HG02885 (cell line): ENCODE measurements at regions not wholly inside any gene's neighbourhood (a gene's known extent, or its start where the extent isn't known, plus 50 kb on each side); places are given as distances from the start of the nearest gene placed in this dataset.
"Not testable (repeated sequence)": the region's sequence is repeated elsewhere in the genome, so short reads cannot be mapped to it uniquely, and the experiment has no call there.

ENCODE experiments used
- ATAC-seq: cut with Tn5 transposase; IDR thresholded peaks from one replicate; pipeline ENCODE4 v1.9.1; 2021; ENCODE audit warnings: mild to moderate bottlenecking; ENCODE audit not compliant: unreplicated experiment, poor library complexity

DNA sequence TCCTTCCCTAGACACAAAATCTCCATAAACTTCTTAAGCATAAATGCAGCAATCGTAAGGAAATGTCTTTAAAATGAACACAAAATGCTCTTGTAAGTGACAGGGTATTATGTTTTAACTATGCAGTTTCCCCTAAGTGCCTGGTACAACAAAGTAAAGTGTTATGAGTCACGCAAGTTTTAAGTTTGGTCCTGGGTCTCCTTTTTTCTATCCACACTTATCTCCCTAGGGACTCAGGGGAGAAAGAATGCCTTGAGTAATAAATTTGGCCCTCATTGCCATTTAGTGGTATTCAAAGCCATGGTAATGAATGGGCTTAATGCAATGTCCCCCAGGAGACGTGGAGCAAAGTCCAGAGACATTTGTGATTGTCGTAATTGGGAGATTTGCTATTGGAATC lies 149.1 kb downstream of the MAGEB17 start:
- ATAC-seq, result no peak

DNA sequence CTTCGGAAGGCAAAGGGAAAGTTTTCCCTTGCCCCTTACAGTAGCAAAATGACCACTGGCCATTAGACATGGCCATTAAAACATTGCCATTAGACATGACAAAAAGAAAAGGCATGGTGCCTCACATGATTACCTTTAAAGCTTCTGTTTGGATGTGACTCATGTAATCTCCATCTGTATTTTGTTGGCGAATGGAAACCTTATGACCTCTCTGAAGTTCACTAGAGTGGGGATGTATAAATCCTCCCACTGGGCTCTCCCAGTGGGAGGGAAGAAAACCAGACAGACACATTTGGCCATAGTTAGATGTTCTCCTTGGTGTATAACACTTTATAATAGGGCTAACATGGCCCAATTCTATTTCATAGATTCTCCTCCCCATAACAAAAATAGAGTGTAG lies 152.6 kb downstream of the MAGEB17 start:
- no peak for ATAC-seq

DNA sequence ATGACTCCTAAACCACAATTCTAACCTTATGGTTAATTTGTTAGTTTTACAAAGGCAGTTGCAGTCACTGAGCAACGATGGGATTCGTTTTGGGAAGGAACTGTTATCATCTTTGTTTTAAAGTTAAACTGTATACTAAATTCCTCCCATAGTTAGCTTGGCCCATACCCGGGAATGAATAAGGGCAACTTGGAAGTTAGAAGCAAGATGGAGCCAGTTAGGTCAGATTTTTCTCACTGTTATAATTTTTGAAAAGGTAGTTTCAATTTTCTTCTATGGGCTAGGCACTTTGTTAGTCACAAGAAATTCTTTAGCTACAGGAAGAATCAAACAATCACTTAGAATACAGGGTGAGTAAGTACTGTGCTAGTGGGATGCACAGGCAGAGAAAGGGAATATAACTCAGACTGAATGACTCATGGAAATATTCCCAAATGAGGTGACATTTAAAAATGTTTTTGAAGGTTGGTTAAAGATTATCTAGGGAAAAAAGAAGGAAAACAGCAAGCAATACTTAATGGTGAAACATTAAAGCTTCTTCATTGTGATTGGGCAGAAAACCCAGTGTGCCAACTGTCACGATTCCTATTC lies 153.6 kb downstream of the MAGEB17 start:
- ATAC-seq, result no peak

DNA sequence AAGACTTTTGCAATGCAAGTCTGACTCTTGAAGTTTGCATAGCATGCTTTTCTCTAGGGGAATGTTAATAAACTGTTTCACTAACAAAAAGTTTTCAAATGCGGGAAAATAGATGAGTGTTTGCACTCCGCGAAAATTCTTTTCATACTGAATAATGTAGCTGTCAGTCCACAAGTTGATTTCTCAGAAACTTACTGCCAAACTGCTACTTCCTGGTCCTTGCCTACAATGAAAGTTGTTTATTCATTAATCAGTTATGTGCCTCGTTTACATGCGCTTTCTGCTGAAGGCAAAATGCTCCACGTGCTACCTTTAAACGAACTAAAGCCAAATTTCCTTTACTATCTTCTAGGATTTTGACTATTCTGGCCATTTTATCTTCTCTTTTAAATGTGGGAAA lies 166.2 kb downstream of the MAGEB17 start:
- ATAC-seq, result no peak

DNA sequence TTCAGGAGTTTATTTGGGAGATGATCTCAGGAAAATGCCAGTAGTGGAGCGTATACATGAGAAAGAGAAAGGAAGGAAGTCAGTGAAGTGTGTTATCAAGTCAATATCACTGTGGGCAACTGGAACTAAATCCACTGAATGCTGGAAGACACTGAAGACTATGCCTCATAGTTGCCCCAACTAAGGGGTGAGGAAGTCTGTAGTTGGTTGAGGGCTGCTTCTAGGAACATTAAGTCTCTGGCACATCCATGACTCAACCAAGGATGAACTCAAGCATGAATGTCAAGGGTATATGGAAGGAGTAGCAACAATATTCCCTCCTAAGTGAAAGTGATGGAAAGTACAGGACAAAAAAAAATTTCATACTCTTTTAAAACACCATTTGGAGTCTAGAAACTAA lies 167.9 kb downstream of the MAGEB17 start:
- ATAC-seq, result no peak

DNA sequence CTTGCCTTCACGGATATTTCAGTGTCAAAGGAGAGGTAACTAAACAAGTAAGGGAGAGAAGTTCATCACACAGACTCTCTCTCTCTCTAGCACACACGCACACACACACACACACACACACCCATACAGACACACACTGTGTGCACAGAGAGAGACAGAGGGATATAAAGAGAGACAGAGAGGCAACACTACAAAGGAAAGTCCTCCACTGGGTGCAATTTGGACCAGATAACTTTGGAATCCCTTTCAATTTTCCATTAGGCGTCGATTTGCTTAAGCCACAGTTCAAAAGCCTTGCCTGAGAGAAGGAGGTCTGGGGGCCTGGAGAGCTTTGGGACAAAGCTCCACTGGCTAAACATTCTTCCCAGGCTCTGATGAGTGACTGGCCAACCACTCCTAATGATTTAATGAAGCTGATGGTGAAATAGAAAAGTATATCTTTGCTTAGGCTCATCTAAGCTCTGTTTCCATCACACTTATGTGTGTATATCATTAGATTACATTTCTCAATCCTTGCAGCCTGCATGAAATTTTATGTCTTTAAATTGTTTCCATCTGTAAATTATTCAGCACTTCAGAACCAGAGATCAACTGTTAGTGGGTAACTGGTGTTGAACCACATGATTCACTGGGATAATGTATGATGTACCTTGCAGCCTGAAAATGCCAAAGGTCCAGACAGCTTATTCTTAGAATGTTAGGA lies 180.8 kb downstream of the MAGEB17 start:
- ATAC-seq, result no peak

DNA sequence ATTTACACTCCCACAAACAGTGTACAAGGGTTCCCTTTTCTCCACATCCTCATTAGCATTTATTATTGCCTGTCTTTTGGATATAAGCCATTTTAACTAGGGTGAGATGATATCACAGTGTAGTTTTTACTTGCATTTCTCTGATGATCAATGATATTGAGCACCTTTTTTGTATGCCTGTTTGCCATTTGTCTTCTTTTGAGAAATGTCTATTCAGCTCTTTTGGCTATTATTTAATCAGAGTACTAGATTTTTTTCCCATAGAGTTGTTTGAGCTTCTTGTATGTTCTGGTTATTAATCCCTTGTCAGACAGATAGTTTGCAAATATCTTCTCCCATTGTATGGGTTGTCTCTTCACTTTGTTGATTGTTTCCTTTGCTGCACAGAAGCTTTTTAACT lies 190.6 kb downstream of the MAGEB17 start:
- no peak for ATAC-seq

DNA sequence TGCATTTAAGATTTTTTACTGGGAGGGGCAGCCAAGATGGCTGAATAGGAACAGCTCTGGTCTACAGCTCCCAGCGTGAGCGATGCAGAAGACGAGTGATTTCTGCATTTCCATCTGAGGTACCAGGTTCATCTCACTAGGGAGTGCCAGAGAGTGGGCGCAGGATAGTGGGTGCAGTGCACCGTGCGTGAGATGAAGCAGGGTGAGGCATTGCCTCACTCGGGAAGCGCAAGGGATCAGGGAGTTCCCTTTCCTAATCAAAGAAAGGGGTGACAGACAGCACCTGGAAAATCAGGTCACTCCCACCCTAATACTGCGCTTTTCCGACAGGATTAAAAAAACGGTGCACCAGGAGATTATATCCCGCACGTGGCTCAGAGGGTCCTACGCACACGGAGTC lies 192.8 kb downstream of the MAGEB17 start:
- not testable (repeated sequence) for ATAC-seq

DNA sequence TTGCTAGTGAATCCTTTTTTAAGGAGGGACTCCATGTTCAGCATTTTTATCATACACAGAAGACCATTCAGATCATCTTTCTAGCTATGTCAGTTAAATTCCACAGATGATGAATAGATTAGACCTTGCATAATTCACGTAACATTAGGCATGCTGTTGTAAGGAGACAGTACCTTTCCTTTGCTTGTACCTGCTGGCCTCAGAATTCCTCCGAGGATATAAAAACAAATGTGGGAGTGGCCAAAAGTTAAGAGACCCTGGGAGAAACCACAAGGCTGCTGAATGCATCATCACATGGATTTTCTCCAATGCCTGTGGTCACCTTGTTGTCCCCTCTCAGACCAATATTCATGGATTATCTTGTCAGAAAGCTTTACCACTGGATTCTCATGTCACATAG lies 201.4 kb downstream of the MAGEB17 start:
- ATAC-seq, result no peak

DNA sequence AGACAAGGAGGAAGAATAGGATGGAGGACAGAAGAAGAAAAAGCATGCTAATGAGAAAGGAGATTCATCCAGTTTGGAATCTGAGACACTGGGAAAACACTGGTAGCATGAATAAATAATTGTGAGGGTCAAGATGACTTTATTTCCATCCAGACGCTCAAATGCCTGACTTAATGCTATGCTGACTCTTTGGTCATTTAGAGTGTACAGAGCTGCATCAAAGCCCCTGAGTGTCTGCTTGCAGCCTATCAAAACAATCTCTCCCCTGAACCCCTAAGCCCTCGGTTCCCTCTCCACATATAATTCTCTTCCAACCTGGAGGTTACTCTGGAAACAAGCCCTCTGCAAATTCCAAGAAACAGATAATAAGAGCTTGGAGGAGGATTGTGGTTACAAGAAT lies 208.8 kb downstream of the MAGEB17 start:
- ATAC-seq, result no peak

DNA sequence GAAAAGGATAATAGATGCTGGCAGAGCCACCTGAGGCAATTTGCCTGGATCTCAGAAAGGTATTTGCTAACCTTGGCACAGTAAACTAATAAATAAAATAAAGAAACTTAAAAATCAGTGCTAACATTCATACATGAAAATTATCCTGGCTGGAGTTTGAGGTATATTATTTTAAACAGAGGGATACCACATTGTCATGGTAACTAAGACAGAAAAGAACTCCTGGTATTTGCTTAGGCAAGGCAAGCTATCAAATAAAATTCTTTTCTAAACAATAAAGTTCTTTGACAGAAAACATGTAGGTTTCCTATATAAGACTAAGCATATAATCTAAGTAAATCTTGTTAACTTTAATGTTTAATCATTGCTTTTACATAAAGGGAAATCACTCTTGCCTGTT lies 218.8 kb downstream of the MAGEB17 start:
- no peak for ATAC-seq

DNA sequence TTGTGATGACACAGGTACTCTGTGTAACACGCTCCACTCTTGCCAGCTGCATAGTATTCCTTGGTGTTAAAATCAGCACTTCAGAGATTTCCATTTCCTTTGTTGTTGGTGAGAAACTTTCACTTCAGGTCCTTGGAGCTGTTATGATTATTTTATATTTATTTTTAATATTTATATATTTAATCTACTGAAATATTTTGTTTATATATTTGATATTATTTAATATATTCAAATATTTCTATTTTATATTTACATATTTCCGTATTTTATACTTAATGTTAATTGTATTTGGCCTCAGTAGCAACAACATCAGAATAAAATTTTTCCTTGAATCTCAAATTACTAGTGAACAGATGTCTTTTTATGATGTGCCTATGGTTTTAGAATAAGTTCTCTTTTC lies 225.3 kb downstream of the MAGEB17 start:
- no peak for ATAC-seq

DNA sequence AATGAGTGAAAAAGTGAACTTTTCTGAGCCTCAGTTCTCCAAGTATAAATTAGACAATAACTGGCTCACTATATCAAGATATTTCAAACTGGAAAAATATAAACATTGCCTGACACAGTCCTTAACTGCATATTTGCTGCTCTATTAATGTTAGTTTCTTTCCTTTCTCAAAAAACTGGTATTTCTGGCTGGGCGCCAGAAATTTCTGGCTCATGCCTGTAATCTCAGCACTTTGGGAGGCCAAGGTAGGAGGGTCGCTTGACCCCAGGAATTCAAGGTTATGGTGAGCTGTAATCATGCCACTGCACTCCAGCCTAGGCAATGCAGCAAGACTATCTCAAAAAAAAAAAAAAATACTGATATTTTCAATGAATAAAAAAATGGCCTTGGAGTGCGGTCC lies 227.0 kb downstream of the MAGEB17 start:
- ATAC-seq, result no peak

DNA sequence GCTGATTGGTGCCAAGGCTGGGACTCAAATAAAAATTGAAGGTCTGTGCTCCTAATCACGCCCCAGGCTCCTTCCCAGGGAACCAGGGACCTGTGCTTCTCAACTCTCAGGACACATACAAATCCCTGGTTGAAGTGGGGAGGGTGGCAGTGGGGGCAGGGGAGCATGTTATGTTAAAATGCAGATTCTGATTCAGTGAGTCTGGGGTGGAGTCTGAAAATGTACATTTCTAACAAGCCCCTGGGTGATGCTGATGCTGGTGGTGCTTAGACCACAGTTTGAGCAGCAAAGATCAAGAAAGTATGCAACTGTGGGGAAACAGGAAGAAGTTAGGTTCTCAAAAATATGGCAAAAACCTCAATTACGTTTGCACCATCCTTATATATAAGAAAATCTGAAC lies 236.5 kb downstream of the MAGEB17 start:
- no peak for ATAC-seq

DNA sequence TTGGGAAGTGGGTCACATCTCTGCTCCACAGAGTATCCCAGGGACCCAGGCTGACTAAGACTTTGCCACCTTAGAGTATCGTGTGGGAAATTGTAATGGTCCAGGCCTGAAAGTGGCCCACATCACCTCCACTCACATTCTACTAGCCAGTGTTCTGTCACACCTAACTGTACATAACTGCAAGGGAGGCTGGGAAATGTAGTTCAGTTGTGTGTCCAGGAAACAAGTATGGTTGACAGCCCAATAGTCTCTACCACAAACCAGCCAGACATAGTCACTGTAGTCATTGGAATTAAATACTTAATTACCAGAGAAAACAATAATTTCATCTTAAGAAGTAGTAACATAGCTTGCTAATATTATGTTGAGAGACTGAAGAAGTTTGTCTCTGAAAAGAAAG lies 233.4 kb upstream of the S100G start:
- no peak for ATAC-seq

DNA sequence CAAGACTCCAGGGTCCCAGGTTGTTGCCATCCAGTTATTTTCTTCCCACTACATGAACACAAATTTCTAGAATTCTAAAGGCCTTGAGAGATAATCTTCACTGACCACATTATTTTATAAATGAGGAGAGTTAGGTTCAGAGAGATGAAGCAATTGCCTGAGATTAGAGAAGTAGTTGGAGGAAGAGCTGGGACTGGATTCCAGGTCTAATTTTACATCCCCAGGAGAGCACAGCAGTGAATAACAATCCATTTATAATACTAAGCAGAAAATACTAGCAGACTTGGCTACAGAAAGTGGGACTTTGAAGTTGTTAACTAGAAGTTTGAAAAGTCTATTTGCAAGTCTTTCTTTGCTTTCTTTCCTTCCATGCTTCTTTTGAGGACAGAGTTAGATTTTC lies 231.3 kb upstream of the S100G start:
- ATAC-seq, result no peak

DNA sequence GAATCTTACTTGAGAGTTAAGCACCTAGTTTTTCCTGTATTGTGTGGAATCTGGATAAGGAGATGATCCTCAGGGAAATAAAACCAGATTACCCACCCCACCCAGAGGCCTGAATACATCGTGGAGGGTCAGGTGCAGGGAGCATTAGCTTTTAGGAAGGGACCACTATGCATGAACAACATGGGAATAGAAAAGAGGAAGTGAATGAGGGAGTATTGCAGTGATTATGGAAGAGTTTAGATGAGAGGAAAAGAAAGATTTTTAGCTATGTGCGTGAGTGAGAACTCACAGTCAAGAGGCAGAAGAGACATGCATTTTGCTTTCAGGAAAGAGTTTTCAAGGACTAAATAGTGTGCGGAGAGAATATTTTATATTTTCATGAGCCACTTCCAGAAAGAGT lies 222.3 kb upstream of the S100G start:
- ATAC-seq, result no peak

DNA sequence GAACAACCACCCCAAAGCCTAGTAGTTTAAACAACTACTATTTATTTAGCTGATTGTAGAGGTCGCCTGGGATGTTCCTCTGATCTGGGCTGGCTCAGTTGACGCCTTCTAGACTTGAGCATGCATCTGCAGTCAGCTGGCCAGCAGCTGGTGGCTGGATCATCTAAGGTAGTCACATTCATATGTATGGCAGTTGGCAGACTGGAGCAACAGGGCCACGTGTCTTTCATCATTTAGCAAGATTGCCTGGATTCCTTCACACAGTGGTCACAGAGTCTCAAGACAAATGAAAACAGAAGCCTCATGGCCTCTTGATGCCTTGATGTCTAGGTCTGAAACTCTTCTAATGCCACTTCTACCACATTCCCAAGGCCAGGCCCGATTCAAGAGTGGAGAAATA lies 220.6 kb upstream of the S100G start:
- ATAC-seq, result no peak

DNA sequence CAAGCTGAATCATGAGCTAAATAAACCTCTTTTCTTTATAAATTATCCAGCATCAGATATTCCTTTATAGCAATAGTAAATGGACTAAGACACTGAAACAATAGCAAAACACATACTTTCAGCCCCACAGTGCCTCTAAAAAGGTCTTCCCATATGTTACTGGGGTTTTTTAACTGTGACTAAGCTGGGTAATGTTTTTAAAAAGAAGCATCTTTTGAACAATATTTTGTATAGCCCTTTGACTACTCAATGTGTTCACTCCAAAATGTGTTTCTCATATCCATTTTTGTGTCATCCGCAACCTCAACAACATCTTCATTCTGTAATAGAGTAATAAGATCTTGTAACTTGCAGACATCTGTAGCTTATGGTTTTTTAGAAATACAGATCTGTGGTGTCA lies 218.7 kb upstream of the S100G start:
- ATAC-seq, result no peak

DNA sequence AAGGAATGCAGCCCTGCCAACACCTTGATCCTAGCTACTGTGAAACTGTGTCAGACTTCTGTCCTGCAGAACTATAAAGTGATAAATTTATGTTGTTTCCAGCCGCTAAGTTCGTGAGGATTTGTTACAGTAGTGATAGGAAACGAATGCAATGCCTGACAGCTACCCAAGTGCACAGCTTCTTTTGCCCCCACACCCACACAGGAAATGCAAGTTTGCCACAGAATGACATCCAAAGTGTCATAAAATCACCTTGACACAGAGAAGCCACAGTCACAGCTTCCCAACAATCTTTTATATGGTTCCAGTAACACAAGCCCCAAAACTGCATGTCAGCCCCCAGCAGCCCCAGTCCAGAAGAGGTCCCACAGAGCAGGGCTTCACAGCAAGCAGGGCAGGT lies 216.9 kb upstream of the S100G start:
- no peak for ATAC-seq

DNA sequence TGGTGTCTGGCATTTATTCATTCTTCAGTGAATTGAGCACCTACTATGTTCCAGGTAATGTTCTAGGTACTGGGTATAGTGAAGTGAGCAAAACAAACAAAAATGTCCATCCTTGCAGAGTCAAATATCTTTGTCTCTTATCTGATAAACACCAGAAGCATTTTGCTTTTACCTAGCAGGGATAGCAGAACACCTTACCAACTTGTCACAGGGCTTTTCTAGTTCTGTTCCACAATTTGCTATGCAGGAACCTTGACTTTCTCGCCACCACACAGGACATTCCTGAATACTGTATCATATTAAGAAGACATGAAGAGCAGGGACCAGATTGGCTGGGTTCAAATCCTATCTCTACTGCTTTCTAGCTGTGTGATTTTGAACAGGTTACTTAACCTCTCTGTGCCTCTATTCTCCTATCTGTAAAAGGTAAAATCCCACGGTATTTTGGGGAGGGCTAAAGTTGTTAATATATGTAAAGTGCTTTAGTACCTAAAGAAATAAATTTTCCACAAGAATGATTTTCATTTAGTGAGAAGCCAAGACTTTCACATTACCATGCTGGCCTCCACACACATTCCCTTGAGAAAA lies 214.5 kb upstream of the S100G start:
- no peak for ATAC-seq
